Gastrocnemius medialis (tissue), 4 donors: ENCODE measurements at regions not wholly inside any gene's neighbourhood (a gene's known extent, or its start where the extent isn't known, plus 50 kb on each side); places are given as distances from the start of the nearest gene placed in this dataset.

Experiments
- ATAC-seq, 2 donors: fragments of 150-250 bp; one replicate each; pipeline ENCODE4 v1.9.1; 2016
- DNase-seq, 2 donors: peaks; one replicate each; pipeline ENCODE4 v3.0.0-alpha.2; 2019
- H3K27ac ChIP-seq, 4 donors: fragments of 200-600 bp; sonication (generic); 1 replicate in 1 of 4; 2 replicates in 3 of 4; pipeline ENCODE4 v1.5.1; 2016 to 2018; ENCODE audit warnings: mild to moderate bottlenecking in 2 of 4, moderate library complexity in 1 of 4
- H3K27me3 ChIP-seq, 3 donors: fragments of 200-600 bp; sonication (generic) in 2 of 3; 1 replicate in 1 of 3; 2 replicates in 2 of 3; pipeline versions ENCODE4 v1.5.1 to v1.6.0; 2016 to 2019; ENCODE audit warnings: mild to moderate bottlenecking in 1 of 3, moderate library complexity in 1 of 3
- H3K36me3 ChIP-seq, 2 donors: fragments of 200-600 bp; sonication (generic) in 1 of 2; one replicate each; pipeline ENCODE4 v1.5.1; 2017 to 2018
- H3K4me1 ChIP-seq, 2 donors: fragments of 200-600 bp; sonication (generic) in 1 of 2; one replicate each; pipeline ENCODE4 v1.5.1; 2016 to 2017; ENCODE audit warnings: mild to moderate bottlenecking in 2 of 2
- H3K4me3 ChIP-seq, 4 donors: fragments of 200-600 bp; sonication (generic) in 3 of 4; 1 replicate in 1 of 4; 2 replicates in 3 of 4; pipeline ENCODE4 v1.5.1; 2016 to 2019; ENCODE audit warnings: mild to moderate bottlenecking in 2 of 4
- H3K9me3 ChIP-seq, 3 donors: fragments of 200-600 bp; sonication (generic) in 2 of 3; 1 replicate in 1 of 3; 2 replicates in 2 of 3; pipeline ENCODE4 v1.5.1; 2016 to 2019
- CTCF ChIP-seq, 5 experiments: fragments of 450-650 bp in 3 of 5; fragments of 200-600 bp in 2 of 5; sonication (generic) in 2 of 5; IDR thresholded peaks in 4 of 5; conservative IDR thresholded peaks in 1 of 5; 1 replicate in 4 of 5; 2 replicates in 1 of 5; pipeline ENCODE4 v1.5.1; 2016 to 2019; ENCODE audit warnings: antibody characterized with exemption in 5 of 5, mild to moderate bottlenecking in 3 of 5, moderate library complexity in 3 of 5
- POLR2A ChIP-seq, 2 donors: fragments of 450-650 bp; IDR thresholded peaks; one replicate each; pipeline ENCODE4 v1.6.1; 2017; ENCODE audit warnings: antibody characterized with exemption in 2 of 2, mild to moderate bottlenecking in 2 of 2, moderate library complexity in 2 of 2
- in situ Hi-C, 4 donors: fragments of 200-750 bp; cut with MboI; loops; one replicate each; pipeline versions ENCODE4 v1.15.0 to v1.8.0; 2017; ENCODE audit warnings: low sequenced_read_pairs in 4 of 4
- intact Hi-C: fragments of 100-400 bp; cut with DNase I; formaldehyde crosslinking; loops from one replicate; pipeline ENCODE4 v1.15.1; 2023; ENCODE audit warnings: low total_unique reads

- Histone ChIP-seq H3K27ac (no peak overlapping the region), H3K4me1 (no peaks in the 10 kb centered on the region), H3K27me3 (no peaks in the 10 kb centered on the region), H3K4me3 (no peak overlapping the region), H3K9me3 (no peaks in the 10 kb centered on the region), H3K36me3 (no peaks in the 10 kb centered on the region)
- DNase-seq: no peak
- no peak for ATAC-seq
- in situ Hi-C loops (no loop called here), intact Hi-C loops (no loop called here)
- no peak for TF ChIP-seq CTCF (IDR thresholded peaks at IDR 0.05 in 4 of 5, conservative IDR thresholded peaks at IDR 0.05 in 1 of 5)
- TF ChIP-seq POLR2A (IDR thresholded peaks at IDR 0.05): no peak
Measured at GRCh38 chr6:1057490-1058135, 254.3 kb upstream of the FOXQ1 start.

GRCh38 chr6:1055015-1055921, 256.6 kb upstream of the FOXQ1 start:
- Histone ChIP-seq H3K9me3 (no peaks in the 10 kb centered on the region), H3K27me3 (no peaks in the 10 kb centered on the region), H3K36me3 (no peaks in the 10 kb centered on the region), H3K4me3 (no peak overlapping the region), H3K27ac (no peak overlapping the region), H3K4me1 (no peaks in the 10 kb centered on the region)
- no peak for ATAC-seq
- in situ Hi-C loops: no loop called here
- DNase-seq: no peak
- intact Hi-C loops: no loop called here
- TF ChIP-seq POLR2A (IDR thresholded peaks at IDR 0.05) (no peak), CTCF (IDR thresholded peaks at IDR 0.05 in 4 of 5, conservative IDR thresholded peaks at IDR 0.05 in 1 of 5) (no peak)

DNA sequence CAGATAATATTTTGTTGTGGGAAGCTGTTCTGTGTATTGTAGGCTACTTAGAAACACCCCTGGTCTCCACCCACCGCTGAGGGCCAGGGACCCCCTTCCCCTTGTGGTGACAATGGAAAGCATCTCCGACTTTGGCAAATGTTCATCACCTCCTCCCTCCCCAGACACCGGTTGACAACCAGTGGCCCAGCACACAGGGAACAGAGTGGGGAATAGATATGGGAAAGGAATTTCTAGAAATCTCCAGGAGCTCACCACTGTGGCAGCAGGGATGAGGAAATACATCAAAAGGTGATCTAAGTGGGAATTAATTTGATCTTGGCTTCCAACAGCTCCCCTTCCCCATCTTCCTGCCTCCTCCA, 257.3 kb upstream of the FOXQ1 start:
- ATAC-seq (no peak), DNase-seq (no peak)
- H3K9me3 ChIP-seq: no peaks in the 10 kb centered on the region
- no peaks in the 10 kb centered on the region for H3K36me3 ChIP-seq
- TF ChIP-seq POLR2A (IDR thresholded peaks at IDR 0.05) (no peak), CTCF (IDR thresholded peaks at IDR 0.05 in 4 of 5, conservative IDR thresholded peaks at IDR 0.05 in 1 of 5) (no peak)
- no peaks in the 10 kb centered on the region for H3K27me3 ChIP-seq
- intact Hi-C loops: no loop called here
- in situ Hi-C loops: no loop called here
- H3K4me3 ChIP-seq: no peak overlapping the region
- no peaks in the 10 kb centered on the region for H3K4me1 ChIP-seq
- H3K27ac ChIP-seq: no peak overlapping the region

GRCh38 chr6:1053586-1053985, 258.3 kb upstream of the FOXQ1 start:
- in situ Hi-C loops: no loop called here
- ATAC-seq: no peak

More at GRCh38 chr6:1053586-1053985, 258.3 kb upstream of the FOXQ1 start:
- Histone ChIP-seq H3K27me3 (no peaks in the 10 kb centered on the region), H3K4me1 (no peaks in the 10 kb centered on the region), H3K4me3 (no peak overlapping the region), H3K27ac (no peak overlapping the region), H3K36me3 (no peaks in the 10 kb centered on the region), H3K9me3 (no peaks in the 10 kb centered on the region)
- no peak for DNase-seq
- TF ChIP-seq POLR2A (IDR thresholded peaks at IDR 0.05) (no peak), CTCF (IDR thresholded peaks at IDR 0.05 in 4 of 5, conservative IDR thresholded peaks at IDR 0.05 in 1 of 5) (no peak)
- intact Hi-C loops: no loop called here
